NCI-H526 treated with DMSO at 0.1 percent for 48 hours (cell line): ENCODE measurements at regions not wholly inside any gene's neighbourhood (a gene's known extent, or its start where the extent isn't known, plus 50 kb on each side); places are given as distances from the start of the nearest gene placed in this dataset.
A peak's percentile ranks its signal among the peaks of the same experiment; 100 is the strongest.

Experiments used
- DNase-seq: peaks from one replicate; lab custom pipeline; 2025; lab: John Stamatoyannopoulos, UW

- DNase-seq = no peak
Measured at GRCh38 chr6:145241721-145242120, 493.6 kb downstream of the EPM2A start.

GRCh38 chr6:145244349-145245100, 490.8 kb downstream of the EPM2A start:
- no peak for DNase-seq

DNA sequence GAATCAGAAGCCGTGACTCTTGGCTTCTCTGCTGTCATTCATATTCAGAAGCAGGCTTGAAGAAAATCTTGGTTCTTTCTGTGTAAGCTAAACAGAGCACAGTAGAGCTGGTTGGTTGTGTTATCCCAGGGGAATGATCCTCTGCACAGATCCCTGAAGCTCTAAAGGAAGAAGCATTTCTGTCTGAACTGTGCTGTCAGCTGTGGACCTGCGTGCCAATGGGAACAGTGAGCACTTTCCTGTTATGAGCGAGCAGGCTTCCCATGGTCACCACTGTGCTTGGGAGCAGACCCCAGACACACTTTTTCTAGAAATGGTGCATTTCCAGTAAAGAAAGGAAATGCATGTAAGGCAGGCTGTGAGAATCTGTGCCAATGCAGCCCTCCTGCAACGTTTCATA, 490.2 kb downstream of the EPM2A start:
- no peak for DNase-seq

- DNase-seq = no peak
Measured at GRCh38 chr6:145247692-145248419, 487.5 kb downstream of the EPM2A start.

DNA sequence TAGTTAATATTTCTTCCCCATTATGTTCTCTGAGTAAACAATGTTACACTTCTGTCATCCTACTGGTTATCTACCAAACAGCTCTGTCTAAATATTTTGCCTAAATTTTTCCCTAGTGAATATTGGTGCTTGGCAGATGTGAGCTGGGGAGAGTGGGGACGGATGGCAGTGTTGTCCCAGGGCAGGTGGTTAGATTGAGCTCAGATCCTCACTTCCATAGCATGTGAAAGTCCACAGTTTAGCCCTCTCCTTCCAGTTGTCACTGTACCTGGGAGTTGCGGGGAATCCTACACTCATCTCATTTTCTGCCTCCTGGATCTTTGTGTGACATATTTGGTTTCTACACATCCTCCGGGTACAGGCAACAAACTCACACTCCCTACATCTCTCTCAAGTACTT, 484.9 kb downstream of the EPM2A start:
- no peak for DNase-seq

DNA sequence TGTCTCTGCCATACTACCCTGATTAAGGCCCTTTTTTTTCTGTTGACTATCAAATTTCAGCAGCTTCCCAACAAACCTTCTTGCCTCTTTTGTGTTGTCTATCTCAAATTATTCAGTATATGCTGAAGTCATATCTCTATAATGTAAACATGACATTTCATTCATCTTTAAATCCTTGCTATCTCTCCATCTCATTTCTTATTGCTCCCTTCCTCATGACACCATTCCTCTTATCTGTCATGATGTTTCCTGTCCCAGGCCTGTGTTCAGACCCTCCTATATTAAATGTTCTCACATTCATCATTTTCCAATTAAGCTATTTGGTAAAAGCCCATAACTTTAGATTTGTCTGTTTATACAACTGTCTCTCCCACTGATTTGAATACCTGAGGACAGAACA, 482.6 kb downstream of the EPM2A start:
- DNase-seq = no peak

GRCh38 chr6:145254649-145255401, 480.5 kb downstream of the EPM2A start:
- no peak for DNase-seq

DNA sequence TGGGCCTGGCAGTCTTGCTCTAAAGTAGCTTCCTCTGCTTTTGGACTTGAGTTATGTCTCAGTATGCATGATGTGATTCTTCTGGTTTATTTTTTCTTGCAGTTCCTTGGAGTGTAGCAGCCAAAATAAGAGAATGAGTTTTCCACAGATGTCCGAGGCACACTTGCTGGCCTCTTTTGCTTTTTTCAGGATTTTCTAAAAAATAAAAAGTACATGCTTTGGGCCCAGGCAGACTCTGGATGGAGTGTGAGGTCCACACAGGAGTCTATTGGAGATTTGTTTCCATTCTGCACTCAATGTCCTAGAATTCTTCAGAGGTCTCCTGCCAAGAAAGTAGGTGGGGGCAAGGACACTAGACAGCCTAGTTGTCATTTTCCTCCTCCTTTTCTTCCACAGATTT, 477.6 kb downstream of the EPM2A start:
- DNase-seq = no peak

GRCh38 chr6:145258122-145258521, 477.2 kb downstream of the EPM2A start:
- DNase-seq = no peak

GRCh38 chr6:145260484-145261175, 474.7 kb downstream of the EPM2A start:
- DNase-seq = no peak

- no peak for DNase-seq
Measured at GRCh38 chr6:145261758-145262157, 473.6 kb downstream of the EPM2A start.

DNA sequence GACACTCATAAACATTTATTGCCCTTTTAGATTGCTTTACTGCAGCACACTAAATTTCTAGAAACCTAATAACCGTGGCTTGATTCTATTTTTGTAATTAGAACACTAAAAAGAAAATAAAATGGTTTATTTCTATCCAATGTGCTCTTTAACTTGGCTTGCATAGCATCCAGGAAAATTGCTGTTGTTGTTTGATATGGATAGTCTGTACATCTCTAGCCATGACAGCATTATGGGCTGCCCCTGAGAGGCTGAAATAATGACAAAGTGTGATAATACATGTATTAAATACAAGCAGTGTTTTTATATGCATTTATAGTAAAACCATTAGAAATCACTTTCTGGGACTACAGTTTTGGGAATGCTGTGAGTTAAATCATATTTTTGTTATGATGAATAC, 472.5 kb downstream of the EPM2A start:
- DNase-seq = no peak

DNA sequence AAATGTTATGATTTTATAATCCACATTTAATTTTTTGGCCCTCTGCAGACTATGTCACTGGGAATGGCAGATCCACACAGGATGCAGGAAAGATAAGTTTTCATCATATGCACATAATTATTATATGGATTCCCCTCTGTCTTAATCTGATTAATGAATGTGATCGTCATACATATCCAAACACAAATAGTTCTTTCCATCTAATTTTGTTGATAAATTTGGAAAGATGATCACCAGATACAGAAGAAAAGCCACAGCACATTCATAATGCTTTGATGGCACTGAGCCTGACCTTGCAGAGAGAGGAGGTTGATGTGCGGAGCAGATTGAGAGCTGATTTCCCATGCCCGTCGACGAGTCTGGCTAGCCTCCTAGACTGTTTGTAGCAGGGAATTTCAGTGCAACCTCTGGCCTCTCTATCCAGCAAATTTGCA, 471.5 kb downstream of the EPM2A start:
- no peak for DNase-seq

- no peak for DNase-seq
Measured at GRCh38 chr6:145266432-145267075, 468.8 kb downstream of the EPM2A start.

- DNase-seq = no peak
Measured at GRCh38 chr6:145267076-145267867, 468.0 kb downstream of the EPM2A start.

DNA sequence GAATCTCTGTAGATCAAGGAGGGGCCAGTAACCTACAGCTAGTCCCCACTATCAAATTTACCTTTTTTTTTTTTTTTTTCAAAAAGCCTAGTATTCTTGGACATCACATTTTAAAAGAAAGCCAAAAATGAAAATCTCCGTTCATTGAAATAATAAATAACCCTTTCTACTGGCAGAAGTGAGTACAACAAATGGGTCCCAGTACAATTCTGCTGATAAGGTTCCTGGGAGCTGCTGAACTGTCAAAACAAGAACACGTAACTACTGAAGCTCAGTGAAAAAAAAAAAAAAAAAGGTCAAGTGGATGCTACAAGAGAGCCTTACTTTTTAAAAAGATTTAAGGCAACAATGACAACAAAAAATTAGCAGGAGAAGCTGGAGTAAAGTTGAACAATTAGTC, 464.9 kb downstream of the EPM2A start:
- DNase-seq = no peak

- DNase-seq = no peak
Measured at GRCh38 chr6:145271040-145271439, 464.3 kb downstream of the EPM2A start.

- DNase-seq = no peak
Measured at GRCh38 chr6:145271577-145271976, 463.7 kb downstream of the EPM2A start.

DNA sequence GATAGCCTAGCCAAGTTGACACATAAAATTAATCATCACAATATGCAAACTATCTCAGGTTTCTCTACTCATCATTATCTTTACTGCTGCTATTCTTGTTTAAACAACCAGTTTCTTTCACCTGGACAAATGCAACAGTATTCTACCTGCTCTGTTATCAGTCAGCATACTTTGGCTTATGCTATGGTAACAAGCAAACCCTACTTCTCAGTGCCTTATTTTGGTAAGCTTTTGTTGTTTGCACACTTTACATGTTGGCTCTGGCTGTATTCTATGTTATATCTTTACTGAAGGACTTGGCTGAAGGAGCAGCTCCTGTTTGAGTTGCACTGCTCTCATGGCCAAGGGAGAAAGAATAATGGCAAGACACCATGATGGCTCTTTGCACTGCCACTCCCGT, 463.1 kb downstream of the EPM2A start:
- DNase-seq = peak; percentile 93

DNA sequence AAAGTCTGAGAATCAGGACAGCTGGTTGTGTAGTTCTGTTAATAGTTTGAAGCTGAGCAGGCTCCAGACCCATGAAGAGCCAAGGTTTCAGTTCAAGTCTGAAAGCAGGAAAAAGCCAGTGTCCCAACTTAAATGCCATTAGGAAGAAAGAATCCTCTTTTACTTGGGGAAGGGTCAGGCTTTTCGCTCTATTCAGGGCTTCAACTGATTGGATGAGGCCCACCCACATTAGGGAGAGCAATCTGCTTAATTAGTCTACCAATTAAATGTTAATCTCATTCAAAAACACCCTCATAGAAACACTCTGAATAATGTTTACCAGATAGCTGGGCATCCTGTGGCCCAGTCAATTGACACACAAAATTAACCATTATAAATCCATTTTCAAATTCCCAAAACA, 462.2 kb downstream of the EPM2A start:
- no peak for DNase-seq

GRCh38 chr6:145274083-145274482, 461.2 kb downstream of the EPM2A start:
- DNase-seq = no peak
